GM21737 (cell line): ENCODE measurements at regions not wholly inside any gene's neighbourhood (a gene's known extent, or its start where the extent isn't known, plus 50 kb on each side); places are given as distances from the start of the nearest gene placed in this dataset.

Source experiments
- ATAC-seq: cut with Tn5 transposase; IDR thresholded peaks from one replicate; pipeline ENCODE4 v1.9.1; 2021; ENCODE audit warnings: mild to moderate bottlenecking, moderate library complexity; ENCODE audit not compliant: unreplicated experiment

GRCh38 chr4:83172371-83172770, 57.8 kb upstream of the PLAC8 start:
- ATAC-seq, result no peak

DNA sequence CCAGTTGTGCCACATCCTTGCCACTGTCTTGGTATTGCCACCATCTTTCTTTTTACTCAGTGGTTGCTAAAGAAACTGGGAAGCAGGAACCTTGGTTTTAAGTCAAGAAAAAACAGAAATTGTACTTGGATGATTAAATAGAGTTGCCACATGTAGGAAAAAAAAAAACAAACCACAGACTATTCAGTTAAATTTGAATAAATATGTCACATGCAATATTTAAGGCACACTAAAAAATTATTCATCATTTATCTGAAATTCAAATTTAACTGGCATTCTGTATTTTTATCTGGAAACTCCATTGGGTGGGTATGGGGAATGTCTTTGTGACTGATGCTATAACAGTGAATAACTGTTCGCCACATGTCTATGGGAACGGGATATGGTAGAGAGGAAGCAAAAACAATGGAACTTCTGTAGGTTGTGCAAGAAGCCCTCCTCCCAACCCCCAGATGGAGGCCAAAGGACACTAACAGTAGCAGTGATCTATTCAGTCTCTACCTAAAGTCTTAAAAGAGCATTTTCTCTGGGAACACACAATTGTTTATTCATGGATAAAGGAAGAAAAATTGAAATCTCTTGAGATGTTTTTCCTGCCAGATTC, 57.0 kb upstream of the PLAC8 start:
- no peak for ATAC-seq

DNA sequence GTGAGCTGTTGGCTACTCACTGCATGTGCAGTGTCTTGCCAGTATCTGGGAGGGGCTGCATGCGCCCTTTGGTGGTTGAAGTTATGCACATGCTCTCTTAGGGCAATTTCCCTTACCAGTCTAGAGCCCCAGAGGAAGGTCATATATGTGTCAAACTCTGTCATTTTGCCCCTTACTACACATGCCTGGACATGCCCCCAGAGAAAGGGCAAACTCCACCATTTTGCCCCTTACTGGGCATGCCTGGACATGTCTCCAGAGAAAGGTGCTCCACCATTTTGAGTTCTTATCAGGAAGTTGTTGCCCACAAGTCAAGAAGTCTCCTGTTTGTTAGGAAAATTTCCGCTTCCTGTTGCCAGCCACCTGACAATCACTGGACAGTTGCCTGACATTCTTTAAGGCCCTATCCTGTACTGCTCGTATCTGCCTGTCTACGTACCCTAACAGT, 56.4 kb upstream of the PLAC8 start:
- no peak for ATAC-seq
